Mucosa of gallbladder (tissue), 1 donor: ENCODE measurements at regions not wholly inside any gene's neighbourhood (a gene's known extent, or its start where the extent isn't known, plus 50 kb on each side); places are given as distances from the start of the nearest gene placed in this dataset.

ENCODE experiments used
- DNase-seq: peaks from one replicate; pipeline ENCODE4 v3.0.0-alpha.2; 2020; ENCODE audit warnings: low spot score
- donor health status: DM: no; HTN: no; CAD: no.

- no peak for DNase-seq
Observed at GRCh38 chr18:2303517-2304238, 267.6 kb downstream of the METTL4 start.

GRCh38 chr18:2304378-2305175 is 266.7 kb downstream of the METTL4 start:
- no peak for DNase-seq

GRCh38 chr18:2306606-2307005 is 264.7 kb downstream of the METTL4 start:
- DNase-seq, result no peak

- no peak for DNase-seq
Observed at GRCh38 chr18:2310886-2311285, 260.4 kb downstream of the METTL4 start.

GRCh38 chr18:2312440-2312839 is 258.9 kb downstream of the METTL4 start:
- no peak for DNase-seq

- no peak for DNase-seq
Observed at GRCh38 chr18:2313332-2313731, 258.0 kb downstream of the METTL4 start.

GRCh38 chr18:2316082-2316750 is 255.1 kb downstream of the METTL4 start:
- no peak for DNase-seq

GRCh38 chr18:2316751-2317696 is 254.3 kb downstream of the METTL4 start:
- peak; percentile 46 for DNase-seq

GRCh38 chr18:2324459-2324858 is 246.8 kb downstream of the METTL4 start:
- no peak for DNase-seq

- DNase-seq, result no peak
Observed at GRCh38 chr18:2325308-2325849, 245.9 kb downstream of the METTL4 start.

GRCh38 chr18:2325933-2326332 is 245.4 kb downstream of the METTL4 start:
- no peak for DNase-seq

- no peak for DNase-seq
Observed at GRCh38 chr18:2326999-2327398, 244.3 kb downstream of the METTL4 start.

GRCh38 chr18:2330764-2331163 is 240.5 kb downstream of the METTL4 start:
- DNase-seq, result no peak

- no peak for DNase-seq
Observed at GRCh38 chr18:2331491-2331890, 239.8 kb downstream of the METTL4 start.

- DNase-seq, result no peak
Observed at GRCh38 chr18:2336690-2337392, 234.5 kb downstream of the METTL4 start.

- DNase-seq, result no peak
Observed at GRCh38 chr18:2337552-2338141, 233.7 kb downstream of the METTL4 start.

GRCh38 chr18:2338601-2339000 is 232.7 kb downstream of the METTL4 start:
- DNase-seq, result no peak

GRCh38 chr18:2340335-2340734 is 231.0 kb downstream of the METTL4 start:
- DNase-seq, result no peak

- no peak for DNase-seq
Observed at GRCh38 chr18:2348003-2348402, 223.3 kb downstream of the METTL4 start.
